Stimulated activated CD4-positive, alpha-beta T cell treated with anti-CD3 and anti-CD28 coated beads, Interleukin-12 subunit alpha, Interleukin-12 subunit beta, amount 100 ng/mL, for 24 hours (primary cell): ENCODE measurements at regions not wholly inside any gene's neighbourhood (a gene's known extent, or its start where the extent isn't known, plus 50 kb on each side); places are given as distances from the start of the nearest gene placed in this dataset.
"Not testable (repeated sequence)": the region's sequence is repeated elsewhere in the genome, so short reads cannot be mapped to it uniquely, and the experiment has no call there.

ENCODE experiments used
- DNase-seq, 2 experiments: peaks; one replicate each; pipeline ENCODE4 v3.0.0-alpha.2; 2020; ENCODE audit warnings: low read depth in 2 of 2

DNA sequence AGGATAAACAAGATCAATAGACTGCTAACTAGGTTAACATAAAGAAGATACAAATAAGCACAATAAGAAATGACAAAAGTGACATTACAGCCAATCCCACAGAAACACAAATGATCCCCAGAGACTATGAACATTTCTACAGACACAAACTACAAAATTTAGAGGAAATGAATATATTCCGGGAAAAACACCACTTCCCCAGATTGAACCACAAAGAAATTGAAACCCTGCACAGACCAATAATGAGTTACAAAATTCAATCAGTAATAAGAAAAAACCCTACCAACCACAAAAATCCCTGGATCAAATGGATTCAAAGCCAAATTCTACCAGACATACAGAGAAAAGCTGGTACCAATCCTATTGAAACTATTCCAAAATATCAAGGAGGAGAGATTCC lies 232.4 kb upstream of the RBMS1 start:
- no peak for DNase-seq

DNA sequence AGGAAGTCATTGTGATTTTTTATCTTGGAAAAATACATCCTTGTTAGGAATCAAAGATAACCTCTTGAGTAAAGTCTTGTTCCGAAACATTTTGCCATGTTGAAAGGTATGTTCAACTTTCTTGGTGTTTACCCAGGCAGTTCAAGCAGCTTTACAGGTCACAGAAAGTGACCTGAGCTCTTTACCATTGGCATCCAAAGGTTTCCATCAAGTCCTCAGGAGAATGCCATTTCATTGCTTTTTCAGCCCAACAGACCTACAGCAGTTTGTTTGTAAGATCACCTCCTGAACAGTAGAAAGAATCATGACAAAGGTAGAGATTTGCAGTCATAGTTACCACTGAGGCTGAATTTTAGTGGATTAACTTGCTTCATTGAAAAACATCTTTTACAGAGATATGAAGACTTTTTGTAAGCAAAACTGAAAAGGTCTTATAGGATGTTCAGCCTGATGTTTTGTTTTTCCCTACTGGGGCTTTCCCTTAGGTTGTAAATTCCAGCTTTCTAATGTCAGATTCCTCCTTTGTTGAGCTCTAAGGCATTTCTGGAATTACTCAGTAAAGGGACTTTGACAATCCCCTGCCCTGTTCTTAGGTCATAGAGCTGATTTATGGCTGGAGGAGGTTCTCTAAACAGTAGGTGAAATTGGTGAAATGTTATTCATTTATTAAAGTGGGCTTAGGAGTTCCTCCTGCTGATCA lies 236.8 kb upstream of the RBMS1 start:
- DNase-seq, result no peak

GRCh38 chr2:160731415-160731814 lies 237.8 kb upstream of the RBMS1 start:
- no peak for DNase-seq

GRCh38 chr2:160731856-160732255 lies 238.2 kb upstream of the RBMS1 start:
- DNase-seq, result no peak

GRCh38 chr2:160735696-160736095 lies 242.1 kb upstream of the RBMS1 start:
- no peak for DNase-seq

- no peak for DNase-seq
Measured at GRCh38 chr2:160736148-160737028, 242.8 kb upstream of the RBMS1 start.

GRCh38 chr2:160737247-160737646 lies 243.6 kb upstream of the RBMS1 start:
- no peak for DNase-seq

GRCh38 chr2:160741271-160741670 lies 247.7 kb upstream of the RBMS1 start:
- no peak for DNase-seq

GRCh38 chr2:160741815-160742214 lies 248.2 kb upstream of the RBMS1 start:
- DNase-seq, result no peak

DNA sequence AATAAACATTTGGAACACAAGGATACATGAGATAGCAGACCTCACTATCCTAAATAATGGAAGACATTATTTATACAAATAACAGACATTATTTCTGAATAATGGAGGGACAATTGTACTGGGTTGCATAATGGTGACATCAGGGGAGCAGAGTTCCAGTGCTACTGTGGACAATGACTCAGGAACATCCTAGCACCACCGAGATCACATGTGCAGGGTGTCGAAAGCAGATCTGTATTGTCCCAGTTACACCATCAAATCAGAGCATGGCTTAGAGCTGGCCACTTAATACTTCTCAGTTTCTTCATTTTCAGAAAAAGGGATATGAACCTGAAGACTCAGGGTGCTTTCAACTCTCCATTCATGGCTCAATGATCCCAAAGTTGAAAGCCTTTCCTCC lies 249.1 kb upstream of the RBMS1 start:
- DNase-seq, result no peak

- no peak for DNase-seq
Measured at GRCh38 chr2:160747501-160748170, 254.0 kb upstream of the RBMS1 start.

DNA sequence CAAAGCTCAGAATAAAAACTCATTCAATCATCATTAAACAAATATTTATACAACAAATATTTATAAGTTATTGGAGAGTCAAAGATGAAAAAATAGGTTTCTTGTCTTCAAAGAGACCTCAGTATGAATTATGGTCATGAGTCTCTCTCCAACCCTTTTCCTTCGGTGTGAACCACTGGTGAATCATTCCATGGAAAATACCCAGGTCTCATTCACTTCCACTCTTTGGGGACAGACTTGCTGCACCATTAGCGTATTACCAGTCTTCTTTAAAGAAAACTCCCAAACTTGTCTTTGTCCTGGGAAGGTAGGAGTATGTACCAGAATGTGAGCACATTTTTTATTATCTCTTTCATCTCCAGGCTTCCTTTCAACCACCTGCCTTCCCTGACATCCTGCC lies 257.4 kb upstream of the RBMS1 start:
- no peak for DNase-seq

GRCh38 chr2:160752475-160753330 lies 259.1 kb upstream of the RBMS1 start:
- DNase-seq, result no peak

- DNase-seq, result no peak
Measured at GRCh38 chr2:160753331-160753654, 259.7 kb upstream of the RBMS1 start.

DNA sequence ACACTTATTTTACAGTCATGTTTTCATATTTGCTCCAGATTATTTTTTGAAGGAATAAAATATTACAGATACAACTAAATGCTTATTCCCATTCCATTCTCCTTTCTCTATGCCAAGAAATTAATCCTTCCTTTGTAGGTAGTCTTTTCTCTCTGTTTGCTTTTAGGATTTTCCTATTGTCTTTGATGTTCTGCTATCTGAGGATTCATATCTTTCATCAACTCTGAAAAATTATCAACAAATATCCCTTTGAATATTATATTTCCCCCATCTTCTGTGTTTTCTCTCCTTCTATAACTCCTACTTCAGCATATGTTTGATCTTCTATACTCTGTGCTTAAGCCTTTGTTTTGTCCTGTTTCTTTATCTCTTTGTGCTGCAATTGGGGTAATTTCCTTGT lies 260.4 kb upstream of the RBMS1 start:
- DNase-seq, result no peak

GRCh38 chr2:160756481-160756880 lies 262.9 kb upstream of the RBMS1 start:
- DNase-seq, result no peak

GRCh38 chr2:160762493-160763128 lies 269.0 kb upstream of the RBMS1 start:
- DNase-seq, result not testable (repeated sequence)

DNA sequence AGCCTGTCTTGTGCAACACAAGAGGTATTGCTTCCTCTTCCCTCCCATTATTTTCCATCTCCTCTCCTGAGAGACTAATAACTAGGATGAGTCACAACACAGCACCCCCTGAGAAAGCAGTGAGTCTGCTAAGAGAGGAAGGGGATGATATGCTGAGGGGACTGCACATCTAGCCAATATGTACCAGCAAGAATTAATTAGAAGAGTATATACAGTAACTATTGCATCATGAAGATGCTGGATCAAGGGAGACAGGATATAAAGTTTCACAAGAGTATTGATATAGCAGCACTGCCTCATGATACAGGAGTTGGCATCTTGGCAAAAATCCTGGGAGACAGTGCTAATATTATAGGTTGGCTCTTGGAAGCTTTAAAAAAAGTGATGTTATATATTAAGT lies 289.9 kb upstream of the RBMS1 start:
- no peak for DNase-seq

DNA sequence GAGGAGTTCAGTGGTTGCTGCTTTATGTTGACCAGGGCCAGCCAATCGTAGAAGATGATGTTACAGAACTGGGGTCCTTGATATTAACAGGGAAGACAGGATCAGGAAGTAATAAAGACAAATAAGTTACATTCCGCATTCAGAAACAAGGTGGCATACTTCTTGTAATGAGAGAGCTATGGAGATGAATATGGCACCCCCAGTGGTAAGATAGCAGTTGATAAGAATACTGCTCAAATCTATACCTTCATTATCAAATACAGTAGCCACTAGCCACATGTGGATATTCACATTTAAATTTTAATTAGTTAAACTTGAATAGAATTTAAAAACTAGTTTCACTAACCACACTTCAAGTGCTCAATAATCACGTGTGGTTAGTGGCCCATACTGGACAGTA lies 290.4 kb upstream of the RBMS1 start:
- no peak for DNase-seq

DNA sequence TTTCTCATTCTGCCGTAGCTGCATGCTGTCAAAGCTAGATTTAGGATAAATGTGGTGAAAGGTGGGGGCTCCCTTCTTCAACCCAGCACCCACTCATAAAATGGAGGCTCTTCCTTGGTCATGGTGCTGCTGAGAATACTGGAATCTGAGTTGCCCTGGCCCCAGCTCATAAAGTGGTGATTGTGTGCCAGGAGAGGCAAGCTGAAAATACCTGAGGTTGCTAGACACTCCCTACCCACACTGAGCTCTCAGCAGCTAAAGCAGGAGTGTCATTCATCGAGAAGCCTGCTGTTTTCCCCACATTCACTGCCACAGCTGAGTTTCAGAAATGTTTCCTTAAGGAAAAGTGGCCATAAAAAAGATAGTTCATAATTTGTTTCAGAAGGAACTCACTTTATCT lies 297.1 kb upstream of the RBMS1 start:
- DNase-seq, result no peak

DNA sequence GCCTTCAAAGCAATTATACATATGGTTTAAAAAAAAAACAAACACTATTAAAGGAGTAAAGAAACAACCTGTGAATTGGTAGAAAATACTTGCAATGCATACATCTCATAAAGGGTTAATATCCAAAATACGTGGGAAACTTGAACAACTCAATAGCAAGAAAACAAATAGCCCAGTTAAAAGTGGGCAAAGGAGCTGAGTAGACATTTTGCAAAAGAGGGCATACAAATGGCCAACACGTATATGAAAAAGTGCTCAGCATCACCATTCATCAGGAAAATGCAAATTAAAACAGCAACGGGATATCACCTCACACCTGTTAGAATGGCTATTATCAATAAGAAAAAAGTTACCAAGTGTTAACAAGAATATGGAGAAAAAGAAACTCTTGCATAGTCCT lies 298.3 kb upstream of the RBMS1 start:
- no peak for DNase-seq
